GF-D8 (cell line): ENCODE measurements at regions not wholly inside any gene's neighbourhood (a gene's known extent, or its start where the extent isn't known, plus 50 kb on each side); places are given as distances from the start of the nearest gene placed in this dataset.

ENCODE experiments used
- DNase-seq: peaks from one replicate; lab custom pipeline; 2025; lab: John Stamatoyannopoulos, UW

DNA sequence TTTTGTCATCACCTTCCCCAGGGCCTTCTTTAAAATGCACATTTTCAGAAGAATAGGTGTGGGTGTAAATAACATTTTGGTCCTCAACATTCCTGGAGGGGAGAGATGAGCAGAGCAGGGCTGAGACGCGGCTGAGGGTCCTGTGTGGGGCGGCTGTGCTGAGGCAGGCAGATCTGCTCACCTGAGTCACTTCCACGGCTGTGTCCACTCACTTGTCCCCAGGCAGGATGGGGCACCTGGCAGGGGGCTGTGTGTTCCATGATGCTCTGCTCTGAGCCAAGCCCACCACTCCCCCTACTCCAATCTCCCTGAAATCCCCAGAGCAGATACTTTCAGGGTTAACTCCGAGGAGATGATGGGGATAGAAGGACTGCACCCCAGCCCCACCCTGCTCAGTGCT lies 93.8 kb downstream of the GLRX3 start:
- no peak for DNase-seq

DNA sequence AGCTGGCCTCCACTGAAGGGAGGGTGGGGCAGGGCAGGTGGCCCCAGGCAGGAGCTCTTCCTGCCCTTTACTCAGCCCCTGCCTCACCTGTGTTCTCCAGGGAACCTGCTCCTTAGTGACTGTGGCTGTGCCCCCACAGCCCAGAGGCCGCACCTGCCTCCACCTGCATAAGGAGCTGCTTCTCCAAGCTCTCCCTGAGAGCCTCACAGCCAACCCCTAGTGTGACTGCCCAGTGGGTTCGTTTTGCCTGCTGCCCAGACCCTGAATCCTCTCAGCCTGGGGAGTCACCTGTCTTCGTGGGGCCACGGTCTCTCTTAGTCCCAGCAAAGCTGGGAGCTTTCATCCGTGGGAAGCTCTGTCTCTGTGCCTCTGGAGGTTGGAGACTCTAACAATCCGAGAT lies 94.4 kb downstream of the GLRX3 start:
- no peak for DNase-seq

DNA sequence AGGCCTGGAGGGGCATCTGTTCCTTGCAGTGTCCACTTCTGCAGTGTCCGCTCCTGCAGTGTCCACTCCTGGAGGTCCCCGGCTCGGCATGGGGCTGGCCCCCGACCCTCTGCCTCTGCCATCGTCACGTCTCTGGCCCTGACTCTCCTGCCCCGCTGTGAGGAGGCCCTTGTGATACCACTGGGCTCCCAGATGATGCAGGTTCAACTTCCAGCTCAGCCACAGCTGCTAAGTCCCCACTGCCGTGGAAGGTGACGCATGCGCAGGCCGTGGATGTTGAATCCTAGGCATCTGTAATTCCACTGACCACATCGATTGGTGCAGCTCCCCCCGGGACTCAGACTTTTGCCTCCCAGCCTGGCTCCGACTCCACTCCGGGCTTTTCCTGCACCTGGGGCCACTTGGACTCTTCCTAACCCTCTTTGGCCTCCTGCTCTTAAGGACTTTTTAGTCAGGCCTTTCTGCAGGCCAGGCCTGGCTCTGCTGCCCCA lies 95.1 kb downstream of the GLRX3 start:
- DNase-seq = no peak

DNA sequence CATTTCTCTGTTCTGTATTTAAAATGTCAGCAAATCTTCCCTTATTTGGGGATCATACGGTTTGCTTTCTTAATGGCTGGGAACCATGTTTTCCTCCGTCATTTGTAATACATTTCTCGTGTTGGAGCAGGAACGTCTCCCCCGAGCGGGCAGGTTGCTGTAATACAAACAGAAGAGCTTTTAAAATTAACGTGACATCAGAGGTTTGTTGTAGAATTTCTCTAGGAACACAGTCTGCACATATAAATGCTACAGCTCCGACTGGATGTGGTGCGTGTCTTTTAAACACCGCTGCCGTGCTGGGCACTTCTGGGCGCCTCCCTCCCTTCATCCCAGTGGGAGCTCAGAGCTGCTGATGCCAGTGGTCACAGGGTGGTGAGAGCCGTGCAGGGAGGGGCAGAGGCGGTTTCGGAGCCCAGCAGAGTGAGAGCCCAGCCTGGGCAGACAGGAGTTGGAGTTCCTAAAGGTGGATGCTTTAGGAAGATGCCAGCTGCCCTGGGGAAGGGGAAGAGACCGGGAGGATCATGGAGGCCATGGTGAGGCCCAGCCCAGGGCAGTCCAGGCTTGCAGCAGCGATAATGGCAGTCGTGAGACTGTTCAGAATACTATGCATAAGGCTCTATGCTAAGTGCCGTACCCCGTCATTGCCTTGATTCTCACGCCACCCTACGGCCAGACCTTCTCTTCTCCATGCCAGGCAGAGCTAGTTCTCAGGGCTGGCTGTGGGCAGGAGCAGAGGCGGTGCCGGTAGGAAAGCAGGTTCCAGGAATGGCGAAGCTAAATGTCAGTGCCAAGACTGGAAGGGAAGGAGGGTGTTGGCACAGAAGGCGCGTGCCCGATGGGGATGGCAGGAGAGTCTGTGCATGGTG lies 96.2 kb downstream of the GLRX3 start:
- no peak for DNase-seq

DNA sequence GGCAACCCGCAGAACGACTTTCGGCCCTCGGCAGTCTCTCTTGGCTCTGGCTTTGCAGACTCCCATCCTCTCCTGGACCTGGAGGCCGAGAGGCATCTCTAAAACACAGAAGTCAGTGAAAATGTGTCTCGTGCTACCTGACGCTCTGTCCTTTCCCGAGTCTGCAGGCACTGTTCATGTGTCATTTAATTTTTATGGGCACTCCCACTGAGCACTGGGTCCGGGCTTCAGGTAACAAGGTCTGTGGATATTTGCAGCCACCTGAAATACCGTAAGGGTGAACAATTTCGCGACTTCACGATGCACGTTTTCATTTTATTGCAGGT lies 96.8 kb downstream of the GLRX3 start:
- no peak for DNase-seq

DNA sequence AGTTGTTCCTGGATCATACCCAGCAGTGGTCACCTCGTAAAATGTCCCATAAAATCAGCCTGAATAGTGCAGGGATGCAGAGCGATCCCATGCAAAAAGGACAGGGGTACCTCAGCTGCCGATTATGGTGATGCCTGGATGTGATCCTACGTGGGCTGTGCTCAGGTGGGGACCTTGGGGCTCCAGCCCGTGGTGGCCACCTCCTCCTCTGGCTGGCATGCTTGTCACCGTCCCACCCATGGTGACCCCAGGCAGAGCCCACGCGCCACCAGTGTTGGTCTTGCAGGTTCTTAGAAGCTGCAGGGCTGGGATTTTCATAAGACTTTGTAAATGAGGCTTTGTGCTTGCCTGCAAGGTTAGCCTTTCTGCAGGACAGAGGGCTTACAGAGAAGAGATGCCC lies 97.2 kb downstream of the GLRX3 start:
- no peak for DNase-seq

DNA sequence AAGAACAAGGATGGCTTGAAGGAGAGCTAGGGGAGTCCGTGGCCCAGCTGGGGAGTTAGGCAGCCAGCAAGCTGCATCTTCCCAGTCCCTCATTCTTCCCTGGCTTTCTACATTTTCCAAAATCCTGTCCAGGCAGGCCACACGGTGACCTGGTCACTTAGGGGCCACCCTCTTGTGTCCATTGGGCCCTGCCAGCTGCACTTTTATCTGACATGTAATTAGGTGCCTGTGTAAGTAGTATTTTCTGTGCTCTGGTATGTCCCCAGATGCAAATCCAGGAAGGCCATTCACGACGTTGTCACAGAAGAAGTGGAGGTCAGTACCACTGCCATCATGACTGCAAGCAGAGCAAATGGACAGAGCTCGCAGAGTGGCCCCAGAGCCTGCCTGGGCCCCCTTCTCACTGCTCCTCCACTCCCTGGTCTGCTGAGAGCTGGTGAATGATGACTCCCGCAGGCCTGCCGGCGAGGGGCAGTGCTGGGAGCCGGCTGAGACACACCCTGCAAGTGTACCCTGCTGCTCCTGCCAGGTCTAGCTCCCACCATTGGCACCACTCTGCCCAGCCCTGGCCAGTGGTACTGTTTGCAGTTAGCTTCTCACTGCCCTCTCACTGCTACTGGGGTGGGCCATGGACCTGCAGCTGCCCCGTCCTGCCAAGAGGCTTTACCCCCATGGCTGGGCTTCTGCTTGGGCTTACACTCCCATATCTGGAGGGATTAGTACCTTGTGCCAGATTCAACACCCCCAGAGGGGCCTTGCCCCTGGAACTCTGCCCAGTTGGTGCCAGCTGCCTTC lies 98.2 kb downstream of the GLRX3 start:
- DNase-seq = no peak

DNA sequence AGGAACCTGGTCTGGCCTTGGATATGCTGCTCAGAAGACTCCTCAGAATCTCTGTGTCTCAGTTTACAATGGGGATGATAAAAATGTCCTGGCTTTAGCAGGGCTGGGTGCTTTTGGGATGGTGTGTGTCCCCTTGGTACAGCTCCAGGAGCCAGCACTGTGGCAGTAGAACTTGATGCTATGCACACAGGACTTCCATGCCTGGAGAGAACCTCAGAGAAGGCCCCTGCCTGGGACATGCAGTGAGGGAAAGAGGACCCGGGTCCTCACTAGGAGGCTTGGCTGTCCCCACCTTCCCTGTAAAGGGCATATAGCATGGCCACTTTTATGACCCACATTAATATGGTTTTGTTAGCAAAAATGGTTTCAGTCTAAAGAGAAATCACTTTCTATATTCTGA lies 100.5 kb downstream of the GLRX3 start:
- no peak for DNase-seq

DNA sequence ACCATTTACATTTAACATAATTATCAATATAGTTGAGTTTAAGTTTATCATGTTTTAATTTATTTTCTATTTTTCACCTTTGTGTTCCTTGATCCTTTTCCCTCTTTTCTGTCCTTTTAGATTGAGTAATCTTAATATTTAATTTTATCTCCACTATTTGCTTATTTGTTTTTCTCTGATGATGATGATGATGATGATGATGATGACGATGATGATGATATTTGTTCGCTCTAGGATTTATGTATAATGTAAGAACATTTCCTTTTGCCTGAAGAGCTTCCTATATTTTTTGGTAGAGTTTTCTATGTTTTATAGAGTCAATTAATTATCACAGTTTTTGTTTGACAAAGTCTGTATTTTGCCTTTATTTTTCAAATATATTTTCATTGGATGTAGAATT lies 104.2 kb downstream of the GLRX3 start:
- no peak for DNase-seq

DNA sequence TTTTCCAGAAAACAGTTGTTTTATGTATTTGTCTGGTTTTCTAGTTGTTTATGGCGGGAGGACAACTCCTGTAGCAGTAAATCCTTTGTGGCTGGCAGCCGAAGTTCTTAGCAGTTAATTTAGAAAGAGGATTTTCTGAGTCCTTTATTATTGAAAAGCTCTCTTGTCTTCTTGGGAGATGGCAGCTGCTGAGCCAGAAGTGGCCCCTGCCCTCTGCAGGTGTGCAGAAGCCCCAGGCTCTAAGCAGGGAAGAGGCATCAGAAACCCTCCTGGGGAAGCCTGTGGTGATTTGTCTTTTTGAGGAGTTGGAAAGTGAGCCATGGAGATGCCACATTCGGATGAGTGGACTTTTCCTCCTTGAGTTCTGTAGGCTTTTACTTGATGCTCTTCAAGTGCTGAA lies 106.3 kb downstream of the GLRX3 start:
- DNase-seq = no peak

DNA sequence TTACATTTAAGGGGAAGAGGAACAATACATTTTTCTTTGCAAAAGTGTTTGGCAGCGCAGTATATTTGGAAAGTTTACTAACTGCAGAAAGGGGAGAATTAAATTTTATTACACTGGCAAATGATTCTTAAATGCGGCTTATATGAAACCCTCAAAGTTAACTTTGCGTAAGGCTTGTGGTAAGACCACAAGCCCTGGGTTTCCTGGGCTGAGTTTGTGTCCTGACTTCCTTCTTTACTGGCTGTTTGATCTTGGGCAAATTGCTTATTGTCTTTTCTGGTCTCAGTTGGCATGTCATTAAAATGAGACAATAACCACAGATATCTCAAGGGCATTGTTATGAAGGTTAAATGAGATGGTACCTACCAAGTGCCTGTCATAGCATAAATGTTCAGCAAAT lies 106.8 kb downstream of the GLRX3 start:
- peak; percentile 76 for DNase-seq

DNA sequence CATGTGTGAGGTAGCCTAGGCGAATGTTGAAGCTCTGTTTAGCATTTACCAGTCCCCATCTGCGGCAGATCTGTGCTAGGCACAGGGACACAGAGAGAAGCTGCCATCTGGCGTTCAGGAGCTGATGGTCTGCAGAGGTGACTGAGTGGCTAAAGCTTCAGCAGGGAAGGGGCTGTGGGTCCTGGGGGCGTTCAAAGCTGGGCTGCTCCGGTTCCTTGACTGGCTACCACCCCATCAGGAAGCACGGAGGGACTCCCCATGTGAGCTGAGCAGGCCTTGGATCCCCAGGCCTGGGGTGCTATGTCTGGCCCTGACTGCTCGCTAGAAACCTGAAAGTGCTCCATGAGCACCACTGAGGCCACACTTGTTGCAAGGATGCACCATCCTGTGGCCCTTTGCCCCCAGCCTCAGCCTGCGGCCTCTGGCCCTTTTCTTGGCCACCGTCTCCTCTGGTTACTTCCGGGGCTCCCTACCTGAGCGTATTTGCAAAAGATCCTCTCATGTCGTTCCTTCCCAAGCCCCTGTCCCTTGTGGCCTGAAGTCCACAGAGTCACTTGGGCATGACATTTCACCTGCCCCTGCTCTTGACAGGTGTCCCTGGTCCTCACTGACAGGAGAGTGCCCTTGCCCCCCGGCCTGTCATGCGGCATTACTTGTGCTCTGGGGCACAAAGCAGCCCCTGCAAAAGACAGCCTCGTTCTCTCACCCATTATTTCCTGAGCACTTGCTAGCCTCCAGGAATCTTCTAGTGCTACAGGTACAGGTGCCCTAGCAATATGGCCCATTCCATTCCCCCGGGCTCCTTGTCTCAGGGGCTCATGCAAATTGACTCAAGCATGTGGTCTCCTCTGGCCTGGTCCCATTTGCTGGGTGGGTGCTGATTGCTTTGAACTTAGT lies 108.1 kb downstream of the GLRX3 start:
- no peak for DNase-seq

DNA sequence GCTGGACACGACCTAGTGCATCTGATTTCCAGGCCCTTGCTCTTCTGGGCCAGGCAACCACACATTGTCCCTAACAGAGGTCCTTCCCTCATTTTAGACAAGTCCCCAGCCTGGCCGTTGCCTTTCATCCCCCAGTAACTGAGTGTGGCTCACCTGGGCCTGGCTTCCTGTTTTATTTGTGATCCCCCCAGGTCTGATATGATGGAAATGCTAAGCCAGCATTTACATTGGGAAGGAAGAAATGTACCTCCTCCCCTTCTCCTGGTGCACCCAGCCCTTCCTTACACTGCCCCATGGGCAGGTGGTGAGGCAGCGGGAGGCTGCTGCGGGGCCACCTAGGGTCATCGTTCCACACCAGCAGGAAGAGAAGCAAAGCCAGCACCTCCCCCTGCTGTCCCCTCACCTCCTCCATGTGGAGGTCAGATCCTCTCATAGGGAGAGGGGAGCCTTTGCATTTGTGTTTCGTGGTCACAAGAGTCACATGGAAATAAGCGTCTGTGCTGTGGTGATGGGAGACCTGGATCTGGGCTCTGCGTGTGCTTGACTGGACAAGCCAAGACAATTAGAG lies 108.8 kb downstream of the GLRX3 start:
- no peak for DNase-seq

DNA sequence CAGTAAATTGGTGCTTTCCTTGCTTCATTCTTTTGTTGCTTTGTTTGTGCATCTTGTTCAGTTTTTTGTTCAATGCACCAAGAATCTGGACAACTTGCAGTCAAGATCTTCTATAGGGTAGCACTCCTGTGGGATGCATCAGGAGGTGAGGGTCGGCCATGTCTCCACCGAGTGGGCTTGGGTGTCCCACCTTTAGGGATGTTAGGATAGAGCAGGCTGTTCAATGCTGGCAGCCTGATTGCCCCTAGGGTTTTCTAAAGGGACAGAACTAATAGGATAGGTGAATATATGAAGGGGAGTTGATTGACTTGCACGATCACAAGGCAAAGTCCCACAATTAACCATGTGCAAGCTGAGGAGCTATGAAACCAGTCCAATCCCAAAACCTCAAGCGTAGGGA lies 109.9 kb downstream of the GLRX3 start:
- no peak for DNase-seq

DNA sequence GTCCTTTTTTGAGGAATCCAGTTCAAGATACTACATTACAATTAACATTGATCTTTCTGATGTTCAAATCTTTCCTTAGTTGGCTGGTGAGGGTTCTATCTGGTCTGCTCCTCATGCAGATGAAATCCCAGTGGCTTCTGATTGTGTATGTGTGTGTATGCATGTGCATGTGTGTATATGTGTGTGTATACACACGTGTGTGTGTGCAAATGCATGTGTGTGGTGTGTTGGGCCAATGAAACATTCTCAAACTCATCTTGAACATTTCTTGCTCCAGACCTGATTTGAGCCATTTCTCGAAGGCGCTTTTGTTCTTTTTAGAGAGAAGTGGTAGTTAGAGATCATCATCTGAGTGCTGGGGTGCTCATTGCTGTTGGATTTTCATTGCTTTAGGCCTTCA lies 113.9 kb downstream of the GLRX3 start:
- DNase-seq = no peak

DNA sequence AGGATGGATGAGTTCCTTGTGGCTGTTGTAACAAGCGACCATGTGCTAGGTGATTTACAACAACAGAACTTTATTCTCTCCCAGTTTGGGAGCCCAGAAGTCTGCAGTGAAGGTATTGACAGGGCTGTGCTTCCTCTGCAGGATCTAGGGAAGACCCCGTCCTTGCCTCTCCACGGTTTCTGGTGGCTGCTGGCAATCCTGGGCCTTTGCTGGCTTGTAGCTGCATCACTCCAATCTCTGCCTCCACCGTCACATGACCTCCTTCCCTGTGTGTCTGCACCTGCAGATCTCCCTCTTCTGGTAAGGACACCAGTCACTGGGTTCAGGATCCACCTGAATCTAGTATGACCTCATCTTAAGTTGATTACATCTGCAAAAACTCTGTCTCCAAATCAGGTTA lies 115.6 kb downstream of the GLRX3 start:
- no peak for DNase-seq

DNA sequence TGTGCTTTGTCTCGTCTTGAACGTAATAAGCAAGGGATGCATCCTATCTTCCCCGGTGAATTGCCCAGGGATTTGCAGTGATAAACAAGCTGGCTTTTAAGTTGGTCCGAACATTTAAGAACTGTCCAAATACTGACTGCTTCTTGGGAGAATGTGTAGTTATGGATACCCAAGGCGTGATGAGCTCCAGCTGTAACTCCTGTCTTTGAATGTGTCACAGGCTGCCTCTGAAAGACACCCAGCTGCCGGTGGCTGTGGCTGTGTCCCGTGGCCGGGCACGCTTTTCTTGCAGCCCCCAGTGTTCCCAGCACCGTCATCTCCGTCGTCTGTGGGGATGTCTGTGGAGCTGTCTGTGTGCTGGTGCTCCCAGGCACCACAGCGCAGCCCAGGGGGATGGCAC lies 118.1 kb downstream of the GLRX3 start:
- no peak for DNase-seq

DNA sequence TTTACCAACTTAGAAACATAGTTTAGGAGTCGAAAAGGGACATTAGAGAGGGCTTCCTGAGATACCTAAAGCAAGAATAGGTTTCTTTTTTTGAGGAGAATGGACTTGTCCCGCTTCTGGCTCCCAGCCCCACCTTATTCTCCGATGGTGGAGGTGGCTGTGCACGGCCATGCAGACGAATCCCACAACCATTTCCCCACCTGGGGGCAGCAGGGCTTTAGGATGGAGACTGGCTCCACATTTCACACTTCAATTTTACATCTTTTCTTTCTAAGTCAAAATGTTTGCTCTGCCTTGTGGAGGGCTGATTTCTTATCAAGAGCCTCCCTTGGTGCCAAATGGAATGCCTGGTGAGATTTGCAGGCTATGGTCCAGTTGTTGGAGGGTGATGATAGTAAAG lies 118.5 kb downstream of the GLRX3 start:
- DNase-seq = no peak

DNA sequence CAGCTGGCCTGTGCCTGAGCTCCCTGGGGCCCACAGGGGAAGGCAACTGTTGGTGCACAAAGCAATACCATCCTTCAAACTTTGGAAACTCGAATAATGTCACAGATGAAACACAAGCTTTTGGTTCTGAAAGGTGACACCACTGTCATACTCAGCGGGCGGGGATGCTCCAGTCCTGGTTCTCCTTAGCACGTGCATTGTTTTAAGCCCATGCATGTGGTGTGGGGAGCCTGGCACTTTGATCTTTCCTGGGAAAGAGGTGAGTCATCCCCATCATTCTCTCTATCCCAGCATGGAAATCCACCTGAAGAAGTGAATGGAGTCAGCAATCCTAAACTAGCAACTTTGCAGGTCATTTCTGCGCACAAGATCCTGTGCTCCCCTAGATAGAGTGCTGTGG lies 119.6 kb downstream of the GLRX3 start:
- DNase-seq = no peak

DNA sequence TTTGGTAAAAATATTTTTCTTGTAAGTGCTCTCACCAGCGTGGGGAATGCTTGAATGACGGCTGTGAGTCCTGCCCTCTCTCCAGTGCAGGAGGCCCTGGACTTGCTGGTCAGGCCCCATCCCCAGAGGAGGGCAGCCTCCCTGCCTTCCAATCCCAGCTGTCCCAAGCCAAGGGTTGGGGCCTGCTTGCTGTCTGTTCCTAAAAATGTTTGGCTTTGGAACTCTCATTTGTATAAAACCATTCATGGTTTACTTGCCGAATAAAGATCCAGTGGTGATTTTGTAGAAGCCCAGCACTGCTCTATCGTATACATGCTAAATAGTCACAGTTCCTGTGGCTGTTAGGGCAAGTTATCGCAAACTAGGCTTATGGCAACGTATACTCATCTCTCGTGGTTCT lies 121.7 kb downstream of the GLRX3 start:
- DNase-seq = no peak

DNA sequence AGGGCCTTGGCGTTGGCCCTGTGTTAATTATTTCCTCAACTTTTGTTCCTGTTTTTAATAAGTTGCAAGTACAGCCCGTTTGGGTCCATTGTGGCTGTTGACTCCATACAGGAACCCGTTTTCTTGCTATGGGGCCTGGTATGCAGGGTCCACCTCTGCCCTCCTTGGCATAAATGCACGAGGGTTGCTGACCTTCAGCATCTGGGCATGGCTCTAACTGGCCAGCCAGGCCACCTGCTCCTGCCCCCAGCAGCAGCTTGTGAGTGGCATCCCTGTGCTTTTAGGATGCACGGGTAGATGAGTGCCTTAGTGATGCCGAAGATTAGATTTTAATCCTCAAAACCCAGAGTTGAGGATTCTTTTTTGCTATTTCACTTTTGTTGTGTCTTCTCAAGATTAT lies 123.2 kb downstream of the GLRX3 start:
- no peak for DNase-seq

DNA sequence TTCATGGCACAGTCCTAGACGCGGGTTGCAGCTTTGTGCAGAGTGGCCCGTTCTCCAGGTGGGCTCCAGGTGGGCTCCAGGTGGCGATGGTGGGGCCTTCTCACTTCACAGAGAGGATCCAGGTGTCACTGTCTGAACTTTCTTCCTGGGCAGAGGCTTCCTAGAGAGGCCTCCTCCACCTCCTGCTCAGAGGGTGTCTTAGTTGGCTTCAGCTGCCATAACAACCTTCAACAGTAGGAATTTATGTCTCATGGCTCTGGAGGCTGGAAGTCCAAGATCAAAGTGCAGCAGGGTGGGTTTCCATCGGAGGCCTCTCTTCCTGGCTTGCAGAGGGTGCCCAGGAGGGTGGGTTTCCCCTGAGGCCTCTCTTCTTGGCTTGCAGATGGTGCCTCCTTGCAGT lies 125.1 kb downstream of the GLRX3 start:
- no peak for DNase-seq
